GM23248 (cell line): ENCODE measurements at regions not wholly inside any gene's neighbourhood (a gene's known extent, or its start where the extent isn't known, plus 50 kb on each side); places are given as distances from the start of the nearest gene placed in this dataset.
A peak's percentile ranks its signal among the peaks of the same experiment; 100 is the strongest.

Experiments used
- DNase-seq: peaks from one replicate; pipeline ENCODE4 v3.0.0-alpha.2; 2015
- H2AFZ ChIP-seq: fragments of 200-600 bp; sonication (generic); 2 replicates; pipeline ENCODE4 v1.6.1; 2016; ENCODE audit warnings: antibody characterized with exemption
- H3F3A ChIP-seq: fragments of 200-600 bp; sonication (generic); 2 replicates; pipeline ENCODE4 v1.6.1; 2016; ENCODE audit warnings: mild to moderate bottlenecking, antibody characterized with exemption, mixed run types; ENCODE audit not compliant: insufficient read depth
- H3K27ac ChIP-seq: fragments of 200-600 bp; sonication (generic); 2 replicates; pipeline ENCODE4 v1.5.1; 2016; ENCODE audit warnings: mild to moderate bottlenecking
- H3K27me3 ChIP-seq: fragments of 200-600 bp; sonication (generic); replicated peaks from 2 replicates; pipeline ENCODE4 v1.6.1; 2016; ENCODE audit warnings: mild to moderate bottlenecking; ENCODE audit not compliant: insufficient read depth
- H3K36me3 ChIP-seq: fragments of 200-600 bp; sonication (generic); 2 replicates; pipeline ENCODE4 v1.6.1; 2016; ENCODE audit warnings: low read depth, mild to moderate bottlenecking
- H3K4me1 ChIP-seq: fragments of 200-600 bp; sonication (generic); 2 replicates; pipeline ENCODE4 v1.6.1; 2016; ENCODE audit warnings: mild to moderate bottlenecking; ENCODE audit not compliant: insufficient read depth
- H3K4me2 ChIP-seq: fragments of 200-600 bp; sonication (generic); one replicate; pipeline ENCODE4 v1.6.1; 2016; ENCODE audit warnings: mild to moderate bottlenecking; ENCODE audit not compliant: unreplicated experiment
- H3K4me3 ChIP-seq: fragments of 200-600 bp; sonication (generic); 2 replicates; pipeline ENCODE4 v1.5.1; 2016; ENCODE audit warnings: mild to moderate bottlenecking
- H3K79me2 ChIP-seq: fragments of 200-600 bp; sonication (generic); 2 replicates; pipeline ENCODE4 v1.6.1; 2016; ENCODE audit warnings: mild to moderate bottlenecking; ENCODE audit not compliant: insufficient read depth
- H3K9ac ChIP-seq: fragments of 200-600 bp; sonication (generic); 2 replicates; pipeline ENCODE4 v1.6.1; 2016; ENCODE audit warnings: mild to moderate bottlenecking
- H3K9me2 ChIP-seq: fragments of 200-600 bp; sonication (generic); 2 replicates; pipeline ENCODE4 v1.6.1; 2016; ENCODE audit warnings: mixed run types, mild to moderate bottlenecking, moderate library complexity; ENCODE audit not compliant: insufficient read depth
- H3K9me3 ChIP-seq: fragments of 200-600 bp; sonication (generic); one replicate; pipeline ENCODE4 v1.6.1; 2017; ENCODE audit warnings: low read depth
- H4K20me1 ChIP-seq: fragments of 200-600 bp; sonication (generic); 2 replicates; pipeline ENCODE4 v1.6.0; 2016; ENCODE audit not compliant: insufficient read depth
- EZH2 ChIP-seq: fragments of 200-600 bp; sonication (generic); IDR thresholded peaks from 2 replicates; pipeline ENCODE4 v1.6.1; 2018; ENCODE audit warnings: antibody characterized with exemption, mild to moderate bottlenecking; ENCODE audit not compliant: insufficient read depth, poor library complexity, severe bottlenecking
- EZH2phosphoT487 ChIP-seq: fragments of 200-600 bp; sonication (generic); IDR thresholded peaks from 2 replicates; pipeline ENCODE4 v1.6.1; 2018; ENCODE audit warnings: antibody characterized with exemption, moderate library complexity, mild to moderate bottlenecking, low read depth; ENCODE audit not compliant: insufficient read depth
- WGBS, 2 experiments: methylation state at CpG; one replicate each; pipeline ENCODE4 v1.1.6; 2015 to 2017; ENCODE audit warnings: low lambda C conversion rate in 2 of 2, low coverage in 1 of 2; ENCODE audit errors: missing lambda C conversion rate in 2 of 2; 5-methylcytosine and 5-hydroxymethylcytosine counted together
- in situ Hi-C: fragments of 300-500 bp; cut with MboI; formaldehyde crosslinking; loops from 2 replicates; pipeline ENCODE4 v1.15.0; 2020

- H3K9ac ChIP-seq: no peak overlapping the region
- no peak overlapping the region for H3K4me2 ChIP-seq
- 96 to 98% methylated on average over 3 of the region's 3 CpGs for WGBS, 2 experiments
- DNase-seq: no peak
- no peak overlapping the region for H3K27ac ChIP-seq
- no peaks in the 10 kb centered on the region for H3K79me2 ChIP-seq
- H3K9me2 ChIP-seq: no peaks in the 10 kb centered on the region; the same call in 1 of the 2 replicates
- H3K27me3 ChIP-seq: no peaks in the 10 kb centered on the region
- TF ChIP-seq EZH2phosphoT487: no peak
- TF ChIP-seq EZH2: no peak
- H4K20me1 ChIP-seq: no peaks in the 10 kb centered on the region
- H2AFZ ChIP-seq: no peak overlapping the region
- H3F3A ChIP-seq: peaks cover 8% of the 10 kb centered on the region; the same call in 1 of the 2 replicates
- in situ Hi-C loops: no loop called here
- H3K4me1 ChIP-seq: peaks cover 22% of the 10 kb centered on the region
- no peaks in the 10 kb centered on the region for H3K36me3 ChIP-seq
- H3K9me3 ChIP-seq: no peaks in the 10 kb centered on the region
- no peak overlapping the region for H3K4me3 ChIP-seq
These were observed 525.0 kb downstream of the NR2F1-AS1 start for GRCh38 chr5:93055971-93056370.

- no peak overlapping the region for H3K4me2 ChIP-seq
- H3K36me3 ChIP-seq: no peaks in the 10 kb centered on the region
- H3K9ac ChIP-seq: no peak overlapping the region
- TF ChIP-seq EZH2 (no peak), EZH2phosphoT487 (no peak)
- no peaks in the 10 kb centered on the region; the same call in 1 of the 2 replicates for H3K9me2 ChIP-seq
- no peaks in the 10 kb centered on the region for H3K79me2 ChIP-seq
- H3F3A ChIP-seq: peaks cover 8% of the 10 kb centered on the region; the same call in 1 of the 2 replicates
- H4K20me1 ChIP-seq: no peaks in the 10 kb centered on the region
- H2AFZ ChIP-seq: no peak overlapping the region
- in situ Hi-C loops: no loop called here
- H3K27ac ChIP-seq: no peak overlapping the region
- no peak for DNase-seq
- no peaks in the 10 kb centered on the region for H3K9me3 ChIP-seq
- peaks cover 22% of the 10 kb centered on the region for H3K4me1 ChIP-seq
- WGBS, 2 experiments: 94 to 100% methylated on average over 1 of the region's 1 CpG
- no peak overlapping the region for H3K4me3 ChIP-seq
- no peaks in the 10 kb centered on the region for H3K27me3 ChIP-seq
These were observed 525.5 kb downstream of the NR2F1-AS1 start for GRCh38 chr5:93055561-93055960.

DNA sequence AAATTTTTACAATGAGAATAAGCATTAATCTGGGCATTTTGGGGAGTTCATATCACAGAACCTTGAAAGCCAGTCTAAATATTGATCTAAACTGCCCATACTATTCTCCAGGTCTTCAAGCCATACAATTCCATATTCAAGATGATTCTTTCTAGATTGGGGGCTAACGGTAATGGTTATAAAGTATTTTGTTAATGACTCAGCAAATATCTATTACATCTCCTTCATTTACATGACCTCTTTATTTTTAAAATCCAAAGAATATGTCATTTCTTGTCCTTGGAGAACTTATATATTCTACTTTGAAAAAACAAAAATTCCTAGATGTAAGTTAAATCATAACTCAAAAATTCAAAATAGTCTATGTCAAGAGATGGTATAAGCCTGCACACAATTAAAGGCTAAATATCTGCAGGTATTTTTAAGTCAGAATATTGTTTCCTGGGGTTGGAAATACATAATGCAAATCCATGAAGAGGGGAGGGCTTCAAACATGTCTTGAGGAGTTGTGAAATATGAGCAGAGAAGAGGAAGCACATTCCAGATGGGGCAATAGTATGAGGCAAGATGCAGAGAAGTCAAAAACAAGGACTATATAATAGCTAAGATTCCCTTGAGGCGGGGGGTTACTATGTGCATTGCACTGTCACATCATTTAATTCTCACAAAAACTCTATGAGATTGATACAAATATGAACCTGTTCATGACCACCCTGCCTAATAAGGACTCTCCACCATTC is 526.4 kb downstream of the NR2F1-AS1 start:
- peak; percentile 34 for DNase-seq
- Histone ChIP-seq H2AFZ (no peak overlapping the region), H3F3A (peaks cover 8% of the 10 kb centered on the region; the same call in 1 of the 2 replicates), H3K9me3 (no peaks in the 10 kb centered on the region), H3K27me3 (no peaks in the 10 kb centered on the region), H3K4me1 (peaks cover 22% of the 10 kb centered on the region), H3K9me2 (no peaks in the 10 kb centered on the region; the same call in 1 of the 2 replicates), H3K27ac (no peak overlapping the region), H3K9ac (no peak overlapping the region), H3K36me3 (no peaks in the 10 kb centered on the region), H3K4me2 (no peak overlapping the region), H3K4me3 (no peak overlapping the region), H3K79me2 (no peaks in the 10 kb centered on the region), H4K20me1 (no peaks in the 10 kb centered on the region)
- TF ChIP-seq EZH2 (no peak), EZH2phosphoT487 (no peak)
- 49 to 53% methylated on average over 2 of the region's 2 CpGs for WGBS, 2 experiments
- in situ Hi-C loops: no loop called here

- no peak for DNase-seq
- no peak overlapping the region for H3K4me2 ChIP-seq
These were observed 527.2 kb downstream of the NR2F1-AS1 start for GRCh38 chr5:93053825-93054224.

More at GRCh38 chr5:93053825-93054224, 527.2 kb downstream of the NR2F1-AS1 start:
- no peaks in the 10 kb centered on the region; the same call in 1 of the 2 replicates for H3K9me2 ChIP-seq
- no peaks in the 10 kb centered on the region for H3K79me2 ChIP-seq
- H3F3A ChIP-seq: peaks cover 5% of the 10 kb centered on the region; the same call in 1 of the 2 replicates
- no peak overlapping the region for H2AFZ ChIP-seq
- no peak overlapping the region for H3K4me3 ChIP-seq
- no peaks in the 10 kb centered on the region for H3K9me3 ChIP-seq
- H3K4me1 ChIP-seq: peaks cover 19% of the 10 kb centered on the region
- H3K9ac ChIP-seq: no peak overlapping the region
- H3K27me3 ChIP-seq: no peaks in the 10 kb centered on the region
- no peaks in the 10 kb centered on the region for H4K20me1 ChIP-seq
- in situ Hi-C loops: no loop called here
- H3K27ac ChIP-seq: no peak overlapping the region
- H3K36me3 ChIP-seq: no peaks in the 10 kb centered on the region
- TF ChIP-seq EZH2: no peak
- no peak for TF ChIP-seq EZH2phosphoT487
